ENCODE measurements at regions not wholly inside any gene's neighbourhood (a gene's known extent, or its start where the extent isn't known, plus 50 kb on each side); places are given as distances from the start of the nearest gene placed in this dataset.

GRCh38 chr15:69834267-69834666 is 263.4 kb downstream of the TLE3 start:
- no peak for TF ChIP-seq MAX (IDR thresholded peaks at IDR 0.05)
- no peak for TF ChIP-seq EP300 (IDR thresholded peaks at IDR 0.05; ENCODE audit: borderline replicate concordance)
- no peak for TF ChIP-seq USF1 (IDR thresholded peaks at IDR 0.05)
- no peak for TF ChIP-seq TAF1 (IDR thresholded peaks at IDR 0.05; ENCODE audit: low read depth)
- no peak for TF ChIP-seq FOXM1 (IDR thresholded peaks at IDR 0.05; ENCODE audit: borderline replicate concordance, low read depth)
- no peak for TF ChIP-seq CREB1 (IDR thresholded peaks at IDR 0.05; ENCODE audit: low read depth)
- TF ChIP-seq REST (IDR thresholded peaks at IDR 0.05; ENCODE audit: low read depth), result no peak
- TF ChIP-seq RAD21 (IDR thresholded peaks at IDR 0.05; ENCODE audit: low read depth), result no peak
- no peak for TF ChIP-seq NFIC (IDR thresholded peaks at IDR 0.05)
- no peak for TF ChIP-seq ZBTB7A (IDR thresholded peaks at IDR 0.05; ENCODE audit: low read depth)

- TF ChIP-seq YY1 (IDR thresholded peaks at IDR 0.05; ENCODE audit: low read depth), result no peak
- no peak for TF ChIP-seq EGR1 (IDR thresholded peaks at IDR 0.05)
- TF ChIP-seq REST (IDR thresholded peaks at IDR 0.05; ENCODE audit: low read depth), result no peak
- TF ChIP-seq USF1 (IDR thresholded peaks at IDR 0.05), result no peak
- no peak for TF ChIP-seq FOXM1 (IDR thresholded peaks at IDR 0.05; ENCODE audit: borderline replicate concordance, low read depth)
- no peak for TF ChIP-seq TEAD4 (IDR thresholded peaks at IDR 0.05)
- TF ChIP-seq NFIC (IDR thresholded peaks at IDR 0.05), result no peak
- no peak for TF ChIP-seq CEBPB (IDR thresholded peaks at IDR 0.05)
- no peak for TF ChIP-seq MAX (IDR thresholded peaks at IDR 0.05)
- no peak for TF ChIP-seq EP300 (IDR thresholded peaks at IDR 0.05; ENCODE audit: borderline replicate concordance)
- TF ChIP-seq CREB1 (IDR thresholded peaks at IDR 0.05; ENCODE audit: low read depth), result no peak
Observed at GRCh38 chr15:69834761-69835160, 263.0 kb downstream of the TLE3 start.

GRCh38 chr15:69836048-69836447 is 261.7 kb downstream of the TLE3 start:
- no peak for TF ChIP-seq YY1 (IDR thresholded peaks at IDR 0.05; ENCODE audit: low read depth)
- TF ChIP-seq FOXM1 (IDR thresholded peaks at IDR 0.05; ENCODE audit: borderline replicate concordance, low read depth), result no peak
- TF ChIP-seq MAX (IDR thresholded peaks at IDR 0.05), result no peak
- TF ChIP-seq NFIC (IDR thresholded peaks at IDR 0.05), result no peak
- no peak for TF ChIP-seq REST (IDR thresholded peaks at IDR 0.05; ENCODE audit: low read depth)
- no peak for TF ChIP-seq TAF1 (IDR thresholded peaks at IDR 0.05; ENCODE audit: low read depth)
- no peak for TF ChIP-seq ZBTB7A (IDR thresholded peaks at IDR 0.05; ENCODE audit: low read depth)
- no peak for TF ChIP-seq TCF12 (IDR thresholded peaks at IDR 0.05; ENCODE audit: low read depth)
- TF ChIP-seq CREB1 (IDR thresholded peaks at IDR 0.05; ENCODE audit: low read depth), result no peak
- TF ChIP-seq EP300 (IDR thresholded peaks at IDR 0.05; ENCODE audit: borderline replicate concordance), result no peak
- TF ChIP-seq CEBPB (IDR thresholded peaks at IDR 0.05), result no peak
- TF ChIP-seq USF1 (IDR thresholded peaks at IDR 0.05), result no peak
- no peak for TF ChIP-seq EGR1 (IDR thresholded peaks at IDR 0.05)
- TF ChIP-seq RAD21 (IDR thresholded peaks at IDR 0.05; ENCODE audit: low read depth), result no peak

- TF ChIP-seq FOXM1 (IDR thresholded peaks at IDR 0.05; ENCODE audit: borderline replicate concordance, low read depth), result no peak
- TF ChIP-seq REST (IDR thresholded peaks at IDR 0.05; ENCODE audit: low read depth), result no peak
- no peak for TF ChIP-seq USF1 (IDR thresholded peaks at IDR 0.05)
- no peak for TF ChIP-seq MAX (IDR thresholded peaks at IDR 0.05)
- TF ChIP-seq CREB1 (IDR thresholded peaks at IDR 0.05; ENCODE audit: low read depth), result no peak
- no peak for TF ChIP-seq TAF1 (IDR thresholded peaks at IDR 0.05; ENCODE audit: low read depth)
- no peak for TF ChIP-seq CEBPB (IDR thresholded peaks at IDR 0.05)
- TF ChIP-seq NFIC (IDR thresholded peaks at IDR 0.05), result no peak
- TF ChIP-seq ZBTB7A (IDR thresholded peaks at IDR 0.05; ENCODE audit: low read depth), result no peak
- TF ChIP-seq YY1 (IDR thresholded peaks at IDR 0.05; ENCODE audit: low read depth), result no peak
- no peak for TF ChIP-seq RAD21 (IDR thresholded peaks at IDR 0.05; ENCODE audit: low read depth)
- no peak for TF ChIP-seq EP300 (IDR thresholded peaks at IDR 0.05; ENCODE audit: borderline replicate concordance)
- TF ChIP-seq EGR1 (IDR thresholded peaks at IDR 0.05), result no peak
- no peak for TF ChIP-seq TCF12 (IDR thresholded peaks at IDR 0.05; ENCODE audit: low read depth)
- TF ChIP-seq TEAD4 (IDR thresholded peaks at IDR 0.05), result no peak
Observed at GRCh38 chr15:69836526-69837230, 261.0 kb downstream of the TLE3 start.

Data from Ishikawa (cell line).